ENCODE measurements at regions not wholly inside any gene's neighbourhood (a gene's known extent, or its start where the extent isn't known, plus 50 kb on each side); places are given as distances from the start of the nearest gene placed in this dataset.
"Not testable (repeated sequence)": the region's sequence is repeated elsewhere in the genome, so short reads cannot be mapped to it uniquely, and the experiment has no call there.

DNA sequence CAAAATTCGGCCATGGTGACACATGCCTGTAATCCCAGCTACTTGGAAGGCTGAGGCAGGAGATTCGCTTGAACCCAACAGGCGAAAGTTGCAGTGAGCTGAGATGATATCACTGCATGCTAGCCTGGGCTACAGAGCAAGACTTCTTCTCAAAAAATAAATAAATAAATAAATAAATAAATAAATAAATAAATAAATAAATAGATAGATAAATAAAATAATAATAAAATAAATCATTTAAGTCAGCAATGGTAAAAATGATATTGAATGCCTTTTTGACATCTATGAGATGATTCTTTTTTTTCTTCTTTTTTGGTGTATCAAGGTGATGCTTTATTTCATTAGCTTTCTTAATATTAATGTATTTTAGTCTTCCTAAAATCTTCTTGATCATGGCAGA, 221.7 kb upstream of the RXFP2 start:
- Mint-ChIP-seq H3K9me3 (no peaks in the 10 kb centered on the region), H3K36me3 (no peaks in the 10 kb centered on the region), H3K27me3 (no peaks in the 10 kb centered on the region), H3K27ac (no peak overlapping the region), H3K4me3 (no peak overlapping the region), H3K4me1 (no peaks in the 10 kb centered on the region)
- no peak for DNase-seq
- CTCF ChIA-PET, result no interaction called here

DNA sequence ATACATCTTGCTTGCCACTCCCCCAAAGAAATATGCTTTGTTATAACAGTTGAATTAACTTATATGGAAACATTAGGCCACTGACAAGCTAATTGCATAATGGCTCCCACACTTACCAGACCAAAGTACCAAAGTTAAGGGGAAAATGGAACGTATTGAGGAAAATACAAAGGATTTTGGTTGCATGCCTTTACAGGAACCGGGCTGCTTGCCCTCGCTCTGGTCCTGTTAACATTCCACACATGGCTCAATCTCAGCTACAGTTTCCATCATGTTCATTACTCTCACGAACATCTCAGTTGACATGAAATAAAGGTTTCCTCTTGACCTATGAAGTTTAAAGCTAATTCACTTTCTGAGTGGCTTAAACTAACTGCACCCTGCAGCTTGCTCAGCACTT, 220.7 kb upstream of the RXFP2 start:
- Mint-ChIP-seq H3K27ac (no peak overlapping the region), H3K36me3 (no peaks in the 10 kb centered on the region), H3K4me1 (no peaks in the 10 kb centered on the region), H3K9me3 (no peaks in the 10 kb centered on the region), H3K4me3 (no peak overlapping the region), H3K27me3 (no peaks in the 10 kb centered on the region)
- no peak for DNase-seq
- CTCF ChIA-PET, result no interaction called here

DNA sequence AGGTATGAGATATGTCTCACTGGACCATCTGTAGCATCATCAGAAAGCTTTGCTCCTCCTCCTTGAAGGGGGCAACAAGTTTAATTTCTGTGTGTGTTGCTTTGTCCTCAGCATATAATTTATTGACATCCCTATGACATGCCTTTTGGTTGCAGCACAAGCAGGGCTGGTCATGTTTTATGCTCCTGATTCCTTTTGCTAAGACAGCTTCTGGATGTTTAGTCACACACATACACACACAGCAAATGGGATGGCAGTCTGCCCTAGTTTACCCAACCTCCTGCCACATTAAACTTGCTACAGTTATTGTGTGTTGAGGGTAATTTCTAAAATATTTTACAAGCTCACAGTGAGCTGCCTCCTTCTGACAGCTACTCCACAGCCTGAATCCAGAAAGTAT, 217.9 kb upstream of the RXFP2 start:
- Mint-ChIP-seq H3K27me3 (no peaks in the 10 kb centered on the region), H3K36me3 (no peaks in the 10 kb centered on the region), H3K9me3 (no peaks in the 10 kb centered on the region), H3K4me1 (no peaks in the 10 kb centered on the region), H3K4me3 (no peak overlapping the region), H3K27ac (no peak overlapping the region)
- CTCF ChIA-PET, result no interaction called here
- DNase-seq, result no peak

DNA sequence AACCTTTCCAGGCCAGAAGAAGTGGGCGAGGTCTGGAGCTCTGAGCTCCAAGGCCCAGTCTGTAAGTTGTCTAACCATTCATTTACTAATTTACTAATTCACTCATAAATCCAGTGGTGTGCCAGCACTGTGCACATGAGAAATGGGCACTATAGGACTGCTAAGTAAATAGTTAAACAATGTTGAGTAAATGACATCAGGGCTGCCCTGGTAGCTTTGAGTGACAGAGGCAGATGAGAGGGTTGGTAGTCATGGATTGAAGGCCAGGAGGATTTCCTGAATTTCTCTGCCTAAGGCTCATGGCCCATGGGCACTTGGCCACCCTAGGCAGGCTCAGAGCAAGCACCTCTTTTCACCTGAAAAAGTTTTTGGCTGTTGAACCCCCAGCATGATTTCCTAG, 216.9 kb upstream of the RXFP2 start:
- Mint-ChIP-seq H3K27ac (no peak overlapping the region), H3K4me3 (no peak overlapping the region), H3K27me3 (no peaks in the 10 kb centered on the region), H3K36me3 (no peaks in the 10 kb centered on the region), H3K9me3 (no peaks in the 10 kb centered on the region), H3K4me1 (no peaks in the 10 kb centered on the region)
- CTCF ChIA-PET, result no interaction called here
- no peak for DNase-seq

DNA sequence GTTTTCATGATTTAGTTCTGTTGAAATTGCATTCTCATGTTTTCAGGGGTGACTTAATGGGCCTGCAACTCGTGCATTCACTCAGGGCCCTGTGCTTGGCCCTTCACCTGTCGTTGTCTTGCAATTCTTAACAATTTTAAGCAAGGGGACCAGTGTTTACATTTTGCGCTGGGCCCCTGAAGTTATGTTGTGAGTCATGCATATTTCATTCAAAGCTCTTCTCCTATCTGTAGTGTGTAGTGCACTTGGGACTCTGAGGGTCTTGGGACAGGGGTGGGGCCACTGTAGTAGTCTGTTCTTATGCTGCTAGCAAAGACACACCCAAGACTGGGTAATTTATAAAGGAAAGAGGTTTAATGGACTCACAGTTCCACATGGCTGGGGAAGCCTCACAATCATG, 211.2 kb upstream of the RXFP2 start:
- CTCF ChIA-PET, result no interaction called here
- DNase-seq, result no peak
- H3K27me3 Mint-ChIP-seq, result no peaks in the 10 kb centered on the region
- no peaks in the 10 kb centered on the region for H3K9me3 Mint-ChIP-seq
- no peak overlapping the region for H3K27ac Mint-ChIP-seq
- no peaks in the 10 kb centered on the region for H3K4me1 Mint-ChIP-seq
- no peaks in the 10 kb centered on the region for H3K36me3 Mint-ChIP-seq
- no peak overlapping the region for H3K4me3 Mint-ChIP-seq

DNA sequence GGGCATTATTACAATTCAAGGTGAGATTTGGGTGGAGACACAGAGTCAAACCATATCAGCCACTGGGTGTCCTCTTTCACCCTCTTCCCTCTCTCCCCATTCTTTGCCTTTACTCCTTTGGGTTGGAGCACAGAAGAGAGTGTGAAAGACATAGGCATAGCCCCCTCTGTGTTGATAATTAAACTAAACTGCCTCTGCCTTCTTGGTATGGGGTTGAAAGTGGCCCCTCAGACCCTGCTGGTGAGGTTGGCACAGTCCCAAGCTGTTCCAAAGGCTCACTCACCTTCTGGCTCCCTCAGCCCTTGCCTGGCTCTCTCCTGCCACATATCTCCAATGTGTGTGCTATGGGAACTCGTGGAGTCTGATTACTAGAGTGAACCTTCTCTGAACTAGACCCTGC, 210.6 kb upstream of the RXFP2 start:
- Mint-ChIP-seq H3K27ac (no peak overlapping the region), H3K27me3 (no peaks in the 10 kb centered on the region), H3K9me3 (no peaks in the 10 kb centered on the region), H3K4me1 (no peaks in the 10 kb centered on the region), H3K36me3 (no peaks in the 10 kb centered on the region), H3K4me3 (no peak overlapping the region)
- CTCF ChIA-PET, result no interaction called here
- DNase-seq, result no peak

DNA sequence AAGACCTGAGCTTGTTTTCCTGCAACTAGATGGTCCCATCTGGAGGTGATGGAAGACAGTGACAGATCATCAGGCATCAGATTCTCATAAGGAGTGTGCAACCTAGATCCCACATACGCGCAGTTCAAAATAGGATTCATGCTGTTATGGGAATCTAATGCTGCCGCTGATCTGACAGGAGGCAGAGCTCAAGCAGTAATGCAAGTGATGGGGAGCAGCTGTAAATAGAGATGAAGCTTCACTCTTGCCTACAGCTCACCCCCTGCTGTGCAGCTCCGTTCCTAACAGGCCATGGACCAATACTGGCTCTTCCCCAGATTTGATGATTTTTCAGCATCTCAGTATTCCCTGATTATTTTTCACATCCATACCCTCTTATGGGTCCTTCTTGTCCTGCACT, 208.4 kb upstream of the RXFP2 start:
- H3K4me1 Mint-ChIP-seq, result no peaks in the 10 kb centered on the region
- CTCF ChIA-PET, result no interaction called here
- H3K27ac Mint-ChIP-seq, result no peak overlapping the region
- H3K9me3 Mint-ChIP-seq, result no peaks in the 10 kb centered on the region
- no peak overlapping the region for H3K4me3 Mint-ChIP-seq
- DNase-seq, result no peak
- no peaks in the 10 kb centered on the region for H3K36me3 Mint-ChIP-seq
- H3K27me3 Mint-ChIP-seq, result no peaks in the 10 kb centered on the region

DNA sequence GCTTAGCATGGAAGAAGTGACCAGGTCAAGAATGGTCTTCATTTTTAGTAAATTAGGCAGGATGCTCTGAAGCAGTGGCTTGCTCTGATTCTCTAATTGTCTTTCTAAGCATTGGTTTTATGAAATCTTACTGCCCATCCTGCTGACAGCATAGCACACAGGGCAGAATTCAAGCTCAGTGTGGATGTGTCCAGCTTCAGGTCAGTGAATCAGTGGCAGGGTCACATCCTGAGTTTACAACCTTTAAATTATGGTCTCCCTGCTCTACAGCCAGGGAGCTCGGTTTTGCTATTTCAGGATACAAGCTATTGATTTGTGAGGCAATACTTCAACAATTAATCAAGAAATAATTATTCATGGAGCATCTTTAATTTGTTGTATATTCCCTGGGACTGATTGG, 202.3 kb upstream of the RXFP2 start:
- no peak for DNase-seq
- Mint-ChIP-seq H3K27ac (no peak overlapping the region), H3K9me3 (no peaks in the 10 kb centered on the region), H3K27me3 (no peaks in the 10 kb centered on the region), H3K36me3 (no peaks in the 10 kb centered on the region), H3K4me1 (no peaks in the 10 kb centered on the region), H3K4me3 (no peak overlapping the region)
- CTCF ChIA-PET, result no interaction called here

DNA sequence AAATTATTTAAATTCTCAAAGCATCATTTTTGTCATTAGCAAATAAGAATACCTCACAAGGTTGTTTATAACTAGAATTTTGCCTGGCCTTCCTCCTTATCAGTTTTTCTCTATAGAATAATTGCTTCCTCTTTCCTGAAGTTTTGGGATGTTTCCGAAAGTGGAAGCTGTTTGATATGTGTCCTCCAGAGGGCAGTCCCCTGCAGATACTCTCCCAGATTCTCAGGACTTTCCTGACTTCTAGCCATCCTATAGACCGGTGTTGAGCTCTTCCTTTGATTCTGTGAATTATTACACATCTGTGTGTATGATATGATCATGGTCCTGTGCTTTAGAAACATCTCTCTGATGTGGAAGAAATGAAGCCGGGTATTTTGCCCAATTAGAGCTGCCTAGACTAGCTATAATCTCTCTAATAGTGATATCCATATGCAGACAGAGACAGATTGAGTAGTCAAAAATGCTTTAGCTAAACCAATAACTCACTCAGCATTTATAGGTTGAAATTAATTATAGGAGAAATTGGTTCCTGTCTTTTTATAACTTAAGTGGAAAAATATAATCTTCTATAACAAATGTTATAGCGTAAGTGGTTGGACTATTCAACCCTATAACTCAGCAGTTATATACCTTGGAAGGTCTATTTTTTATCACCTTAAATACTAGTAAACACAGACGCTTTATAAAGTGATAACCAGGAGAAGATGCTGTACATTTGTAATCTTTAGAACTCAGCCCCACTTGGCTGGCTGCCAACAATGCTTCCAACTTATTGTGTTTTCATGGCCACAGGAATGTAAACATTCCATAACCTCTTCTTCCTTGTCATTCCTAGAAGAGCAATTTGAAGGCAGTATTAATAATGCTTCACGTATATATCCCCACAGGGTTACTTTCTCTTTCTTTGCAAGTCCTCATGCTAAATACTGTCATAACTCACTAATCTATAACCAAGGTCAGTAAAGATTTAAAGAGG, 201.0 kb upstream of the RXFP2 start:
- CTCF ChIA-PET, result no interaction called here
- DNase-seq, result no peak
- H3K4me1 Mint-ChIP-seq, result no peaks in the 10 kb centered on the region

DNA sequence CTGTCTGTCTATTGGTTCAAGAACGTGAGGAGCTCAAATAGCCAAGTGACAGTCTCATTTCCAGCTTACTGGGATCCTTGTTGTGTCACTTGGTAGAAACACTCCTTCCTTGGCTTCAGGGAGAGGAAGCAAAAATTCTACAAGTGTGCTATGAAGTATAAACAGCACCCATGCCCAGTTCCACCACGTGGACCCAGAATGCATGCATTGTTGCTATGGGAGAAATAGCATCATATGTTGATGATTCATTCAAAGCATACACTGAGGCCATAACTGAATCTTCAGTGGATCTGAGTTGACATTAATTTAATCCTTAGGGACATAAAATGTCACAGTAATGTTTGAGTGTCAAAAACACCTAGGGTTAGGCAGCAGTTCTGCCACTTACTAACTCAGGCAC, 199.0 kb upstream of the RXFP2 start:
- Mint-ChIP-seq H3K4me1 (no peaks in the 10 kb centered on the region), H3K36me3 (no peaks in the 10 kb centered on the region), H3K27me3 (no peaks in the 10 kb centered on the region), H3K4me3 (no peak overlapping the region), H3K9me3 (no peaks in the 10 kb centered on the region), H3K27ac (no peak overlapping the region)
- CTCF ChIA-PET, result no interaction called here
- DNase-seq, result no peak

More for the DNA sequence above, 201.0 kb upstream of the RXFP2 start:
- Mint-ChIP-seq H3K9me3 (no peaks in the 10 kb centered on the region), H3K4me3 (no peak overlapping the region), H3K36me3 (no peaks in the 10 kb centered on the region), H3K27ac (no peak overlapping the region), H3K27me3 (no peaks in the 10 kb centered on the region)

DNA sequence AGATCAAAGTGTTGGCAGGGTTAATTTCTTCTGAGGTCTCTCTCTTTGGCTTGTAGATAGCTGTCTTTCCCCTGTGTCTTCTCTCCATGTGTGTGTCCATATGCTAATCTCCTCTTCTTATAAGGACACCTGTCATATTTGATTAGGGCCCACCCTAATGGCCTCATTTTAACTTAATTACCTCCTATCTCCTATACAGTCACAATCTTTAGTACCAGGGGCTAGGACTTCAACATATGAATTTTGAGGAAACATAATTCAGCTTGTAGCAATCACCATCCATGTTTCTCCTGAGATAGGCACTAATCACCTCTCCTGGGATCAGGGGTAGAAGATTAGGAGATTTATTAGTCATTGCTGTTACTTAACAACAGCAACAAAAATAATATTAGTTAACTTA, 196.1 kb upstream of the RXFP2 start:
- no peaks in the 10 kb centered on the region for H3K36me3 Mint-ChIP-seq
- H3K4me3 Mint-ChIP-seq, result no peak overlapping the region
- CTCF ChIA-PET, result no interaction called here
- no peaks in the 10 kb centered on the region for H3K4me1 Mint-ChIP-seq
- H3K27ac Mint-ChIP-seq, result no peak overlapping the region
- DNase-seq, result no peak
- no peaks in the 10 kb centered on the region for H3K27me3 Mint-ChIP-seq
- no peaks in the 10 kb centered on the region for H3K9me3 Mint-ChIP-seq

DNA sequence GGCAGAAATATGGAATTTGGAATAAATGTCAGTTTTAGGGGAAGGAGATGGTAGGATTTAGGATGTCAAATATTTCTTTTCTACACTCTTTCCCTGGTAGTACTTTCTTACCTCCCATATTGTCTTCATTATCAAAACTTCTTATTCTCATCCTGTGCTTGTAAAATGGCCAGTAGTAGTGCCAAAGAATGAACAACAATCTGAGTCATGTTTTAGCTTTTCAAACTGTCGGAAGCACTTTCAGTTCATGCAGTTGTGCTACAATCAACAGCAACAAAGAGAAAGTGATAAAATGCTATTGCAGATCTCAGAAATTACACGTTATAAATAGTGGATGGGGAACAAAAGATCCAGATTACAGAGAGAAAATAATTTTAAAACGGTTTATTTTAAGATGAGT, 193.7 kb upstream of the RXFP2 start:
- Mint-ChIP-seq H3K27ac (no peak overlapping the region), H3K4me3 (no peak overlapping the region), H3K4me1 (no peaks in the 10 kb centered on the region), H3K9me3 (no peaks in the 10 kb centered on the region), H3K36me3 (no peaks in the 10 kb centered on the region), H3K27me3 (no peaks in the 10 kb centered on the region)
- CTCF ChIA-PET, result no interaction called here
- DNase-seq, result no peak

DNA sequence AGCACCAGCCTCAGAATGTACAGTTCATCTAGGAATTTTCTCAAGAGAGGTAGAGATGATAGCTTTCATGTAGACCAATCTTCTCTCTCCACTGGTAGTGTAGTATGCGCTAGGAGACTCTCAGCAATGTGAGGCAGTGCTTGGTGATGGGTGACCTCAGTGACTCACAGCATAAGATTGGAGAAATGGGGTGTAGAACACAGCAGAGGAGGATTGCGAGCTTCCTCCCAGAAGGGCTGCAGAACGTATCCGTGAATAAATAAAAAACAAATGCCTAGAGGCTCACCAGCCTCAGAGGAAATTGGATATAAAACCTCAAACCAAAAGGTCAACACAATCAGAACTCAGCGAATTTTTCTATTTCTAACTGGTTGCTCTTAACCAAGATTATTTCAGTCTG, 182.9 kb upstream of the RXFP2 start:
- H3K27me3 Mint-ChIP-seq, result no peaks in the 10 kb centered on the region
- no peak overlapping the region for H3K4me3 Mint-ChIP-seq
- CTCF ChIA-PET, result no interaction called here
- H3K9me3 Mint-ChIP-seq, result peaks cover 2% of the 10 kb centered on the region
- no peaks in the 10 kb centered on the region for H3K36me3 Mint-ChIP-seq
- H3K27ac Mint-ChIP-seq, result no peak overlapping the region
- H3K4me1 Mint-ChIP-seq, result no peaks in the 10 kb centered on the region
- DNase-seq, result no peak

DNA sequence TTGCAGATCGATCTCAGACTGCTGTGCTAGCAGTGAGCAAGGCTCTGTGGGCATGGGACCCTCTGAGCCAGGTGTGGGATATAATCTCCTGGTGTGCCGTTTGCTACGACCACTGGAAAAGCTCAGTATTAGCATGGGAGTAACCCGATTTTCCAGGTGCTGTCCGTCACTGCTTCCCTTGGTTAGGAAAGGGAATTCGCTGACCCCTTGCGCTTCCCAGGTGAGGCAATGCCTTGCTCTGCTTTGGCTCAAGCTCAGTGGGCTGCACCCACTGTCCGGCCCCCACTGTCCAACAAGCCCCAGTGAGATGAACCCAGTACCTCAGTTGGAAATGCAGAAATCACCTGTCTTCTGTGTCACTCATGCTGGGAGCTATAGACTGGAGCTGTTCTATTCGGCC, 155.1 kb upstream of the RXFP2 start:
- H3K36me3 Mint-ChIP-seq, H3K27ac Mint-ChIP-seq, H3K27me3 Mint-ChIP-seq, CTCF ChIA-PET, DNase-seq, H3K4me1 Mint-ChIP-seq, H3K4me3 Mint-ChIP-seq, H3K9me3 Mint-ChIP-seq: not testable (repeated sequence)

DNA sequence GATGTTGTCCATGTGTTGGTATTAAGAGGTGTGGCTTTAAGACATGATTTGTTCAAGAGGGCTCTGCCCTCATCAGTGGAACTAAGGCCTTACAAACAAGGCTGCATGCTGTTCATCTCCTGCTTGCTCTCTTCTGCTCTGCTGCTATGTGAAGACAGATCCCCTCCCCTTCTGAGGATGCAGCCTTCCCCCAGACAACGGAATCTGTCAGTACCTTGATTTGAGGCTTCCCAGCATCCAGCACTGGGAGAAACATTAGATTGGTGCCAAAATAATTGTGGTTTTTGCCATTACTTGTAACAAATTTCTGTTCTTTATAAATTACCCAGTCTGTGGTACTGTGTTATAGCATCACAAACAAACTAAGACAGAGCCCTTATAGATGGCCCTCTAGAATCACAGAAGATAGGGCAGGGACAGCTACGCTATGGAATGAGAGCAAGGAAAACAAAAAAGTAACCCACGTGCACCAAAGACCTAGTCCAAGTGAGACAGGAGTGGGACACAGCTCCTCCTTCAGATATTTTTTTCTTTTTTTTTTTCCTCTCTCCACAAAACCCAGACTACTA, 151.5 kb upstream of the RXFP2 start:
- Mint-ChIP-seq H3K36me3 (no peaks in the 10 kb centered on the region), H3K27ac (no peak overlapping the region), H3K4me1 (no peaks in the 10 kb centered on the region), H3K9me3 (peaks cover 7% of the 10 kb centered on the region), H3K27me3 (no peaks in the 10 kb centered on the region), H3K4me3 (no peak overlapping the region)
- CTCF ChIA-PET, result no interaction called here
- no peak for DNase-seq

All from activated naive CD4-positive, alpha-beta T cell treated with anti-CD3 and anti-CD28 coated beads, Interleukin-2, amount 10 ng/mL, durations not matched to agents 7 days and 5 days (primary cell).